ENCODE measurements at regions not wholly inside any gene's neighbourhood (a gene's known extent, or its start where the extent isn't known, plus 50 kb on each side); places are given as distances from the start of the nearest gene placed in this dataset.

DNA sequence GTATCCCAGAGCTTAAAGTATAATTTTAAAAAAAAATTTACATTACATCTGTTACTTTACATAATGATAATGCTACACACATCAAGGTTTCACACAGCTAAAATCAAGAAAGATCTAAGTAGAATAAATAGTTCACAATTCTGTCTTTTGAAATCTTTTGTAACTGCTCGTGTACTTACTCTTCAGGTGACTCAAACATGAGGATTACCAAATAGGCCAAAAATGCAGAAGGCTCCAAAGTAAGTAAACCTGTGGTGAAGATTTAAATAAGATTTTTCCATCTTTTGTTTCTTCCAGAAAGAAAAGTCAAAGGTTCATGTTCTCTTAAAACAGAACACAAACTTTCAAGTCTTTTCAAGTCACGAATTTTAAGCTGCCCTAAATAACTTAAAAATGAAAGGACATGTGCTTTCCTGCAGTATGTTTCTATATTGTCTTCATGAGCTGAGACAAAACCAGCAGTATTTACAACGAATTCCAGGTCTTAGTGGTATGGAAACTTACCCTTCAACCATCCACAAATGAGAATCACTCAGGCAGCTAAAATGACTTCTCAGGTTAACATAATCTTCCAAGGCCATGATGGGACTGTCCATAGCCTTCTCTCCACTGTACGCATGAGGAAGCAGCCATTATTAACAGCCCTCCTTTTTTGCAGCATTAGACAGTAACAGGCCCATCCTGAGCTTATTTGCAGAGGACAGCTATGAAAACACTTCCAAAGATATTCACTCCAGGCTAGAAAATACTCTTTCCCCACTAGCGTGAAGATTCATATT, 172.8 kb upstream of the EDNRA start:
- no peak for DNase-seq
- no peaks in the 10 kb centered on the region for H3K9me3 ChIP-seq (ENCODE audit: control insufficient read depth, low read depth, low read length)
- H3K14ac ChIP-seq (ENCODE audit: insufficient read depth, low read length): no peak overlapping the region
- H3K9me3 Mint-ChIP-seq: no peaks in the 10 kb centered on the region
- no peaks in the 10 kb centered on the region for H4K20me1 ChIP-seq (ENCODE audit: control insufficient read depth, insufficient read depth, insufficient read length)
- H3K4me3 Mint-ChIP-seq: no peak overlapping the region
- TF ChIP-seq, protein P1, sequence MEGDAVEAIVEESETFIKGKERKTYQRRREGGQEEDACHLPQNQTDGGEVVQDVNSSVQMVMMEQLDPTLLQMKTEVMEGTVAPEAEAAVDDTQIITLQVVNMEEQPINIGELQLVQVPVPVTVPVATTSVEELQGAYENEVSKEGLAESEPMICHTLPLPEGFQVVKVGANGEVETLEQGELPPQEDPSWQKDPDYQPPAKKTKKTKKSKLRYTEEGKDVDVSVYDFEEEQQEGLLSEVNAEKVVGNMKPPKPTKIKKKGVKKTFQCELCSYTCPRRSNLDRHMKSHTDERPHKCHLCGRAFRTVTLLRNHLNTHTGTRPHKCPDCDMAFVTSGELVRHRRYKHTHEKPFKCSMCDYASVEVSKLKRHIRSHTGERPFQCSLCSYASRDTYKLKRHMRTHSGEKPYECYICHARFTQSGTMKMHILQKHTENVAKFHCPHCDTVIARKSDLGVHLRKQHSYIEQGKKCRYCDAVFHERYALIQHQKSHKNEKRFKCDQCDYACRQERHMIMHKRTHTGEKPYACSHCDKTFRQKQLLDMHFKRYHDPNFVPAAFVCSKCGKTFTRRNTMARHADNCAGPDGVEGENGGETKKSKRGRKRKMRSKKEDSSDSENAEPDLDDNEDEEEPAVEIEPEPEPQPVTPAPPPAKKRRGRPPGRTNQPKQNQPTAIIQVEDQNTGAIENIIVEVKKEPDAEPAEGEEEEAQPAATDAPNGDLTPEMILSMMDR (conservative IDR thresholded peaks at IDR 0.05): no peak
- H3K79me2 ChIP-seq (ENCODE audit: insufficient read depth, low read length): no peaks in the 10 kb centered on the region
- H2AFZ ChIP-seq (ENCODE audit: low read length): no peak overlapping the region
- H3K9ac ChIP-seq (ENCODE audit: extremely low read depth, insufficient read length, low read length): no peak overlapping the region
- H3K79me1 ChIP-seq (ENCODE audit: insufficient read depth, low read depth, low read length, poor library complexity, severe bottlenecking): no peaks in the 10 kb centered on the region
- H2BK120ac ChIP-seq (ENCODE audit: low read depth, low read length, poor library complexity, severe bottlenecking): no peak overlapping the region
- no peak overlapping the region for H2BK5ac ChIP-seq (ENCODE audit: insufficient read length, low read length)
- WGBS (ENCODE audit: extremely low coverage, insufficient read length, low lambda C conversion rate): no CpG with 5 or more reads among the region's 5 CpGs
- H3K18ac ChIP-seq (ENCODE audit: insufficient read length, low read depth, low read length): no peak overlapping the region
- no peaks in the 10 kb centered on the region for H3K27me3 Mint-ChIP-seq (ENCODE audit: low read depth)
- H3K27ac ChIP-seq (ENCODE audit: insufficient read length, low read depth, low read length): no peak overlapping the region
- H4K5ac ChIP-seq (ENCODE audit: insufficient read length, low read depth, low read length): no peak overlapping the region
- H2BK12ac ChIP-seq (ENCODE audit: insufficient read length, low read depth, low read length): no peak overlapping the region
- no peaks in the 10 kb centered on the region for H3K27me3 ChIP-seq (ENCODE audit: insufficient read depth, low read length)
- no peak overlapping the region for H3K4me2 ChIP-seq (ENCODE audit: insufficient read depth, insufficient read length, low read length)
- H2BK15ac ChIP-seq (ENCODE audit: low read depth, low read length): no peak overlapping the region
- no peak overlapping the region for H4K91ac ChIP-seq (ENCODE audit: insufficient read length, low read depth, low read length)
- H2BK20ac ChIP-seq (ENCODE audit: low read depth, low read length, poor library complexity, severe bottlenecking): no peak overlapping the region
- no peaks in the 10 kb centered on the region for H3K23me2 ChIP-seq (ENCODE audit: insufficient read length, low read depth, low read length, poor library complexity, severe bottlenecking)
- H2AK5ac ChIP-seq (ENCODE audit: insufficient read length, low read length): no peak overlapping the region
- H3K27ac Mint-ChIP-seq: 0 out of 7 replicates have a peak overlapping the region, but pooled peaks of 1 of the 3 experiments have one; percentile 21
- no peaks in the 10 kb centered on the region; the same call in 1 of the 2 replicates for H3K4me1 ChIP-seq (ENCODE audit: insufficient read depth, low read length)
- no peak overlapping the region for H4K8ac ChIP-seq (replicated peaks; ENCODE audit: insufficient read length, low read depth, low read length)
- no peak overlapping the region for H3K23ac ChIP-seq (ENCODE audit: insufficient read length, low read depth, low read length)
- H3K36me3 Mint-ChIP-seq (ENCODE audit: insufficient read depth in 1 of 3, low read depth in 3 of 3): no peaks in the 10 kb centered on the region
- peaks cover 2 to 3% of the 10 kb centered on the region in 2 experiments; a peak in 3 of 4 replicates for H3K4me1 Mint-ChIP-seq
- H3T11ph ChIP-seq (ENCODE audit: low read length): no peak overlapping the region
- H3K56ac ChIP-seq (ENCODE audit: insufficient read length, low read depth, low read length): no peak overlapping the region
- no peak overlapping the region for H3K4ac ChIP-seq (ENCODE audit: low read depth, low read length)

Data from H9 (cell line).